ENCODE measurements at regions not wholly inside any gene's neighbourhood (a gene's known extent, or its start where the extent isn't known, plus 50 kb on each side); places are given as distances from the start of the nearest gene placed in this dataset.
"Not testable (repeated sequence)": the region's sequence is repeated elsewhere in the genome, so short reads cannot be mapped to it uniquely, and the experiment has no call there.

GRCh38 chr11:82403640-82404305 is 329.9 kb downstream of the FAM181B start:
- Histone ChIP-seq H3K27me3 (ENCODE audit: control insufficient read depth, insufficient read depth, low read length) (no peaks in the 10 kb centered on the region), H3K9me3 (ENCODE audit: control insufficient read depth, insufficient read depth, low read length) (peaks cover 6% of the 10 kb centered on the region; the same call in 1 of the 2 replicates), H3K4me3 (ENCODE audit: low read depth, low read length) (no peak overlapping the region), H3K27ac (ENCODE audit: low read depth, low read length) (no peak overlapping the region)
- ChIA-PET POLR2A (no interaction called here), CTCF (no interaction called here)
- no peak for DNase-seq (ENCODE audit: low read depth, low spot score)
- no peak for TF ChIP-seq CTCF (IDR thresholded peaks at IDR 0.05; ENCODE audit: low read depth, low read length)

GRCh38 chr11:82398300-82398815 is 335.3 kb downstream of the FAM181B start:
- POLR2A ChIA-PET = no interaction called here
- Histone ChIP-seq H3K27ac (ENCODE audit: low read depth, low read length) (no peak overlapping the region), H3K9me3 (ENCODE audit: control insufficient read depth, insufficient read depth, low read length) (no peaks in the 10 kb centered on the region; the same call in 1 of the 2 replicates), H3K4me3 (ENCODE audit: low read depth, low read length) (no peak overlapping the region), H3K27me3 (ENCODE audit: control insufficient read depth, insufficient read depth, low read length) (no peaks in the 10 kb centered on the region)
- DNase-seq (ENCODE audit: low read depth, low spot score) = no peak
- CTCF ChIA-PET = no interaction called here
- no peak for TF ChIP-seq CTCF (IDR thresholded peaks at IDR 0.05; ENCODE audit: low read depth, low read length)

- H3K9me3 ChIP-seq (ENCODE audit: control insufficient read depth, insufficient read depth, low read length); POLR2A ChIA-PET; DNase-seq (ENCODE audit: low read depth, low spot score); H3K27ac ChIP-seq (ENCODE audit: low read depth, low read length); H3K27me3 ChIP-seq (ENCODE audit: control insufficient read depth, insufficient read depth, low read length); H3K4me3 ChIP-seq (ENCODE audit: low read depth, low read length); CTCF ChIA-PET: not testable (repeated sequence)
Measured at GRCh38 chr11:82396639-82397038, 337.0 kb downstream of the FAM181B start.

- no peaks in the 10 kb centered on the region for H3K9me3 ChIP-seq (ENCODE audit: control insufficient read depth, insufficient read depth, low read length)
- DNase-seq (ENCODE audit: low read depth, low spot score) = no peak
- no peak for TF ChIP-seq CTCF (IDR thresholded peaks at IDR 0.05; ENCODE audit: low read depth, low read length)
- H3K27ac ChIP-seq (ENCODE audit: low read depth, low read length) = no peak overlapping the region
- H3K27me3 ChIP-seq (ENCODE audit: control insufficient read depth, insufficient read depth, low read length) = no peaks in the 10 kb centered on the region
- H3K4me3 ChIP-seq (ENCODE audit: low read depth, low read length) = no peak overlapping the region
- POLR2A ChIA-PET = no interaction called here
- CTCF ChIA-PET = no interaction called here
Measured at GRCh38 chr11:82384308-82384707, 349.4 kb downstream of the FAM181B start.

GRCh38 chr11:82373781-82374542 is 359.7 kb downstream of the FAM181B start:
- Histone ChIP-seq H3K4me3 (ENCODE audit: low read depth, low read length) (no peak overlapping the region), H3K27ac (ENCODE audit: low read depth, low read length) (no peak overlapping the region), H3K27me3 (ENCODE audit: control insufficient read depth, insufficient read depth, low read length) (no peaks in the 10 kb centered on the region), H3K9me3 (ENCODE audit: control insufficient read depth, insufficient read depth, low read length) (no peaks in the 10 kb centered on the region)
- POLR2A ChIA-PET = no interaction called here
- TF ChIP-seq CTCF (IDR thresholded peaks at IDR 0.05; ENCODE audit: low read depth, low read length) = no peak
- no peak for DNase-seq (ENCODE audit: low read depth, low spot score)
- CTCF ChIA-PET = no interaction called here
